ENCODE measurements at regions not wholly inside any gene's neighbourhood (a gene's known extent, or its start where the extent isn't known, plus 50 kb on each side); places are given as distances from the start of the nearest gene placed in this dataset.

DNA sequence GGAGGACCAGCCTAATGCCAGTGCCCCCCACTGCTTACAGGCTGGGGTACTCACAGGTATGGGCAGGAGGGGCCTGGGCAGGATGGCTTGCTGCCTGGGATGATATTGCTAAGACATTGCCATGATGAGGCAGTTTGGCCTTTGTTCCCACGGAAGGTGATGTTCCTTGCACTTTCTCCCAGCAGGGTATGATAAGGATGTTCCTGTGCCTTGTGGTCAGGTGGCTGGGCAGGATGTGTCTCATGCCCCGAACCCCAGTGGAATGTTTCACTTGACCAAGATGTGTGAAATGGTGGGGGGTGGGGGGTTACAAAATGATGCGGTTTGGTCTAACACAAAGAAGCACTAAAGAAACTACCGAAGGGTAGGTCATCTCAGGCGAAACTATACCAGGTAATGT, 337.8 kb upstream of the ZFHX3 start:
- no peak for DNase-seq

DNA sequence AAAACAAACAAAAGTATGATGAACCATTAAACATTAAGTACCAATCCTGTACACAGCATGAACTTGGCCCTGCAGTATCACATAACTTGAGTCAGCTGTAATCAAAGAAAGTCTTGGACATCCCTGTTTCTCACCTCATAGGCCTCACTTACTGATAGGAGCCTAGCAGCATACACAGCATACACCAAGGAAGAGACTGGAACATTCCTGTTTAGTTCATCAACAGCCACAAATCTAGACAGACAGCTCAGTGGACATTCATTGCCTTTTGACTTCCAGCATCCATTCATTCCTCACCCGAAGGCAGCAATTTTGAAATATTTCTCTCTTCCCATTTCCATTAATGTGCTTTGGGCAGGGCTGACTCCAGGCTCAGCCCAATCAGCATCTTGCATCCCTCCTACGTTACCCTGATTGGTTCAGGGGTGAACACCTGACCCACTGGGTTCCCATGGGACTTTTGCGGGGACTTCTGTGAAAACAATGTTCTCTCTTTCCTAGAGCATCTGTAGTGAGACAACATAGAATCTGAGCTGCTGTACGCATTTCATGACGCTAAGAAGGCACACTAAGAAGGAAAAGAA, 336.7 kb upstream of the ZFHX3 start:
- DNase-seq: no peak

DNA sequence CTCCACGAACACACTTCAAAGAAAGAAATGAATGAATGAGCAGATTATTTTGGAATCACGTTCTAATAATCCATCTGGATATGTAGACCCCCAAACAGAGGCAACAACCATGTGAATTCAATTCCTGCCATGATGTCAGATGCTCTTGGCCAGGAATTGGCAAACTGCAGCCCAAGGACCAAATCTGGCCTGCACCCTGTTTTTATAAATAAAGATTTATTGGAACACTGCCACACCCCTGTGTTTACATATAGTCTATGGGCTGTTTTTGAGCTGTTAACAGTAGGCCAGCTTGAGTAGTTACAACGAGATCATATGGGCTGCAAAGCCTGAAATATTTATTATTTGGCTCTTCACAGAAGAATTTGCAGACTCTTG, 336.0 kb upstream of the ZFHX3 start:
- no peak for DNase-seq

DNA sequence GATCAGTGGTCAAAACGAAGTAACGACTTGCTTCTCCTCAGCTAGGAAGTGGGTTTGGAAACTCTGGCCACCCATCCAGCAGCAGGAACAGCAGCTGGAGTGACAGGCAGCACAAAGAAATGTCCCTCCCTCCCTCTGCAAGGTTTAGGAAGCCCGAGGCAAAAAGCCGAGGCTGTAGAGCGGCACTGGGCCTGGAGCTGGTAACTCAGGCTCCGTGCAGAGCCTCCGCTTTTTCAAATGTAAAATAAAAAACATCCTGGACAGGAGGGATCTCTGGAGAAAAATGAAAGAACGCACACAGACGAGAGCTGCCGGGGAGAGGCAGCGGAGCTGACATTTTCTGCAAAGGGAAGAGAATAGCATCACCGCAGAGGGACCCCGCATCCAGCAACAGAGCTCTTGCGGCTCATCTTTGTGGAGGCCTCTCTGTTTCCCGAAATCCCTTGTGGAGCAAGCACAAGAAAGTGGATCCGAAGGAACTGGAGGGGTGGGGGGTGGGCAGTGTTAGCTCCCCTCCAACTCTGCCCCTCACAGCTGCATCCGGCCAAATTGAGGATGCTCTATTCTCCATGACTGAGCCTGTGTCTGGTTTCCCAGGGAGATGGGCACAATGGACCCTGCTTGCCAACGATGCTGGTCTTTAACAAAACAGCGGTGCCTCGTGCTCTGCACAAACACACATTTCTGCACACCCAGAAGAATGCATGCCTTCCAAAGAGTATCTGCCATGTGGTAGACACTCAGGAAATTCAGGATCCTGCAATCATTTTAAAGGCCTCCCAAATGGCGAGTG, 335.5 kb upstream of the ZFHX3 start:
- DNase-seq: no peak

DNA sequence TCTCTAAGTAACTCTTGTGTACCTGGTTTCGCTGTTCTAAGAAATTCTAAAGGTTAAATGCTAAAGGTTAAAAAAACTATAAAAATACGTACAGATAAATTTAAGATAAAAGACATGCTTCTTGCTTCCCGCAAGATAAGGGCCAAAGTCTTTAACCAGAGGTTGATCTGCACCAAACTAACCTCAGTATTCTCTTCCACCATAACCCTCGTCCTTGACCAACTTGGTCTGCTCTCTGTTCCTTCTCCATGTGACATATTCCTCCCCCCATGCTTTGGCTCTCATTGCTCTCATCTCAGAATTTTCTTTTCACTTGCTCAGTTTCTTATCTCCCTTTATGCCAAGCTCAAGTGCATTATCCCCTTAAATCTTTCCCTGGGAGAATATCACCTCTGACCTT, 330.5 kb upstream of the ZFHX3 start:
- DNase-seq: no peak

DNA sequence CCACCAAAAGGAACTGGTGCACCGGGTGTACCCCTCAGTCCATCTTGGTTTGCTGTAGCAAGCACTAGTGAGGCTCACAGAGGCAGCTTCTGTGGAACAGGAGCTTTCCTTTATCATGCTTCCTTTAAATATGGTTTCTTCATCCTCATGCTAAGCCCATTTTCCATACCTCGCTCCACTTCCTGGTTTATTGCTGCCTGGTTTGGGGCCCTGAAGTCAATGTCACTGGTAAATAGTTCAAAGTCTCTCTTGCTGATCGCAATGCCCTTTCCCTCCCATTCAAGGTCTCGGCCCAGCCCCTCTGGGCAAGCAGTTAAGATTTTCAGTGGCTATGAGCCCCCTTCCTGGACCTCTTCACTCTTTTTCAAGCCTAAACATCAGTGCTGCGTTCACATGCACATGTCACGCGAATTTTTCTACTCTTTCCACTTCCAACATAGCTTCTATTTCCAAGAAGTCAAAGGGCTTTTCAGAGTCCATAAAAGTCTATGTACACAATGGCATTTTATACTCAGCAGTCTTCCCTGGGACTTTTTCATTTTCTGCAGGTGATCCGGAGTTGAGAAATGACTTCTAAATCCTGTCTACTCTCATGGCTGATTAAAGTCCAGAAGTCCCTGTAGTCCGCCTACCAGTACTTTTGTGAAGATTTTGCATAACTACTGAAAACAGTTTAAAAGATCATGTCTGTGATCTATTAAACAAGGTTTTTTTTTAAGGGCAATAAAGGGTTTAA, 323.8 kb upstream of the ZFHX3 start:
- no peak for DNase-seq

DNA sequence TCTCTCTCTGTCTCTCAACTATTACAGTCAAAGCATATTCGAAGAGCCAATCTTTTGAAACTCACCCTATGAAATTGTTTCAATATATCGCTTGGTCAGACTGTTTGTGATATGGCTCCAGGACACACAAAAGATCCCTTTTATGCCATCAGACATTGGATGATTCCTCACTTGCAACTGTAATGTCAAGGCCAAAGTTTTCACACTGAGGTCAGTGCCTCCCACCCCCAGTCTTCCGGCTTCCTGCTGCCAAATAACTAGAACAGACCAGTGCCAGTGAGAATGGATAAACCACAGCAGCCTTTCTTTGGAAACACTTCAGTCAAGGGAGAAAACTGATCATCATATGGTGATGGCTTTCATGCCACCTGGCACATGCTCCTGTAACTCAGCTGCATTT, 321.9 kb upstream of the ZFHX3 start:
- no peak for DNase-seq

DNA sequence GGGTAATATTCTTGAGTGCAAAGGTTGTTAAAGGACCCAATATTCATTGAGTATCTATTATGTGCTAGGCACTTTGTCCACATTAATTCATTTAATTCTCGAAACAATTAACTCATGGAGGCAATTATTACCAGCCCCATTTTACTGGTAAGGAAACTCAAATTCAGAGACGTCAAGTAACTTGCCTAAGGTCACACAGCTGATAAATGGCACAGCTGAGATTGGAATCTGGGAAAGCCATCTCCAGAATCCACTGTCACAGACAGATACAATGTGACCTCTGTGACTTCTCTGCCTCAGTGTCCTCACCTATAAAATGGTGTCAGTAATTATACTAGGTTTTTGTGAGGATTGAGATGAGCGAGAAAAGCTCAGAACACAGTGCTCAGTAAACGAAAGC, 320.8 kb upstream of the ZFHX3 start:
- no peak for DNase-seq

DNA sequence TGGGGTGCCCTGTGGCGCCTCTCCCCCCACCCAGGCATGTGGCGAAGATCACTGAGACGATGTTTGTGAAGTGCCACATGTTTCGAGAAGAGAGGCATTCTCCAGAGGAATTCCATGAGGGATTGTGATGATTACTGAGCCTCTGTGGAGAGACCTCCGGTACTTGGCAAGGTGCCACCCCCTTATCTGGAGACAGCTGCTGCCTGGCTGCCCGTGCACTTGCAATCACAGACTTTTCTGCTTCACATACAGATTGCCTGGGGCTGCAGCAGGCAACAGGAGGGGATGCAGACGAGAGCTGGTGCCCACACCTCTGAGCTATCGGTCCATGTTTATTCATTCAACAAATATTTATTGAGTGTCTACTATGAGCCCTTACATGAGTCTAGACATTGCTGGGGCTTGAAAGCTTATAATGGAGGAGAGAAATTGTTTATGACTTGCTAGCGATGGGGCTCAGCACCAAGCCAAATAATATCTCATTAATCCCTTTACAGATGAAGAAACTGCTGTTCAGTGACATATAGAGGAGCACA, 317.2 kb upstream of the ZFHX3 start:
- peak; percentile 65 to 66 for DNase-seq

DNA sequence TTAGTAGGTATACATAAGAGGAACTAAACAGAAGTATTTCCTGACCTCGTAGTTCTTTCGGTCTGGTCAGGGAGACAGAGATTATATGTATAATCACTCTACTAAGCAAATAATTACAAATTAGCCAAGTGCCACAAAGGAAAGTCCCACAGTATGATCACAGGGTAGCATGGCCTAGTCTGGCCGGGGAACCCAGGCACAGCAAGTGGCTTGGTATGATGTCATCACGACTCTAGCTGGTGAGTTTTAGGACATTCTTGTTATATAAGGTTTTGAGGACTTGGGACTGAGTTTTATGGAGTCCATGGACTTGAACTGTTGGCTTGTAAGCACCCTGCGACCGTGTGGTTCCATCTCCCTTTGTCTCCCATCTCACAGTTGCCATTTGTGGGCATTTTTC, 316.5 kb upstream of the ZFHX3 start:
- DNase-seq: no peak

DNA sequence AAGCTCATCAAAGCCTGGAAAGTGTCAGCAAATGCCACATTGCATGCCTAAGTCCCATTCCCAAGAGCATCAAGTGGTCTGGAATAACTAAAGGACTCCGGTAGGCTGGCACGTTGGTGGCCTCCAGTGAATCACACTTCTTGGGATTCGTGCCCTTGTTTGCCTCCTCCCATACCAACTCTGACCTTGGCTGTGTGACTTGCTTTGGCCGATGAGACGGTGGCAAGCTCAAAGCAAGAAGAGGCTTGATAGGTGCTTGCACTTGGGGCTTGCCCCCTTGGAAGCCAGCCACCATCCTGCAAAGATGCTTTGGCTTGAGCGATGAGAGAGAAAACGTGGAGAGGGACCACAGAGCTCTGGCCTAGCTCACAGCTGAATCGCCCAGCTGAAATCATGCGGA, 313.1 kb upstream of the ZFHX3 start:
- DNase-seq: no peak

DNA sequence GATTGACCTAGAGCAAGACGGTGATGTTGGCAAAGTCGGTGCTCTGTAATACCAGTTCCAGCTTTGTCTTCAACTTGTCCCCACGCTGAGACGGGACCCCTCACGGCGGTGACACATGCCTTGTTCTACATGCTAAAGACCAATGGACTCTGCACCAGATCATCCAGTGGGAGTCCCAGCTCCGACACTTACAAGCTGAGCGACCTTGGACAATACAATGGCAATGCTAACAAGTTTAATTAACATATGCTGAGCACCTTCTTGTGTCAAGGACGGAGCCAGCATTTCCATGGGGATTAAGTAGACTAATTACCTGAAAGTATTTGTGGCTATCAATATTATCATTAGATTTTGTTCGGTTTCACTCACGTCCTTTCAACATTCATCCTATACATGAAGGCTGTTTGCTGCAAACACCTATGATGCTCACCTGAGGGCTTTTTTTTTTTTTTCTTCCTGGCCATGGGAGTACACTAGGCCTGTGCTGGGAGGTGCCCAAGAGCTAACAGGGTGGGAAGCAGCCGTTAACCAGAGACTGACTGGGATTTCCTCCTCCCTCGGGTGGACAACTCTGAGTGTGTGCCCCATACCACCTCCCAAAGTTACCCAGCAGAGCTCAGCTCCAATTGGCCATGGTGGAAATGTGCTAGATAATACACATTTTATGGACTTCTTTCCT, 308.6 kb upstream of the ZFHX3 start:
- DNase-seq: no peak

DNA sequence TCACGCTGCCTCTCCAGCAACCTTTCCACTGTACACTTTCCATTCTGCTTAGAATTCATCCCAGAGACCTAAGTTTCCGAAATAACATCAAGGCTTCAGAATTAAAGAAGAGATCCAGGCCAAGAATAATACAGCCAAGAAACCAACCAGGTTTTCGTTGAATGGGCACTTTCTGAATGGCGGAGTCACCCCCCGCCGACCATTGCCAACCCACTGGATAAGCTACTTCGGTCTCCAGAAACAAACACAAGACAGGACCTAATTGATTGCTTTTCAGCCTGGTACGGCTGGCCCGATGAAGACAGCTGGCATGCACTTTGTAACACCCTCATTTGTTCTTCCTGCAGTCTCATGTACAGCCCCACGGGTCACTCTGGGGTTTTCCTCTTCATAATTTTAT, 308.1 kb upstream of the ZFHX3 start:
- DNase-seq: no peak

DNA sequence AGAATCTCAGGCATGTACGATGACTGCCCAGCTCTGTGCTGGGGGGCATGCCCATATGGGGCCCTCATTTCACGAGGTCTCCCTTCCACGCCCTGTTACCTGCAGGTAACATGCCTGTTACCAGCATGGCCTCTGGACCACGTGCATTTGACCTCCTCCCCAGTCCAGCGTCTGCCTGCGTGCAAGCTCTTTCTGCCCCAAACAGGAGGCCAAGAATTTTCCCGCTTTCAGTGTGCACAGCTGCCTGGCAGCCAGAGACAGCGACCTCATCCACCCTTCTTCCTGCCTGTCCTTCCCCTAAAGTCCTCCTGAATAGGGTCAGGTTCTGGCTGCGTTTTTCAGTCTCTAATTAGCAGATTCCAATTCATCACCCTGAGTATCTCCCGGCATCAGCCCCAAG, 306.5 kb upstream of the ZFHX3 start:
- no peak for DNase-seq

DNA sequence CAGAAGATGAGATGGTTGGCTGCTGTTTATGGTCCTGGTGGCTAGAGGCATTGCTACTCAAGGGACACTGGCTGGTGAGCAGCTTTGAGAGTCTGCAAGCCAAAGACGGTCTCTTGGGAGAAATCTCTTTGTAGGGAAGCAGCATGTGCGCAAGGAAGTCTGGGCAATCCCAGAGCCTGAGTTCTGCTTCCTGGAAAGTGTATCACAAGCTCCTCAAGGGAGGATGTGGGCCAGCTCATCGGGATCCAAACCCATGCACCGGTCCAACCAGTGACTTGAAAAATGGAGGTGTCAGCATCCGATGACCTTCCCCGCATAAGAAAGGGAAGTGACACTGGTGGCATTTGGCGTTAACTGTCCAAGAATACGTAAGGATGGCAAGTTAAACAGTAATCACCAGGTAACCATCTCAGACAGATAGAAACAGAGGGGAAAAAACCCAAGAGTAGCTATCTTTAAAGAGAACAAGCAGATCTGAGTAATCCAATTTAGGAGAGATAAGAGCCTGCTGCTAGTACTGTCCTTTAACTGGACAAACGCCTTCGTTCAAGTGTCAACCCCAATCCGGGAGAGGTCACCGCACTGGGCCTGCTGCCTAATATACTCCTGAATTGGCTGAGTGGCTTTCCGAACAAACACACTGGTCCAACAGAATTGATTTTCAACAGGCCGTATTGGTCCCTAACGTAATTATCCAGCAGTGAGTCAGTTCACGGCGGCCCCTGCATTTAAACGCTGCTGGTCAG, 303.0 kb upstream of the ZFHX3 start:
- DNase-seq: no peak

DNA sequence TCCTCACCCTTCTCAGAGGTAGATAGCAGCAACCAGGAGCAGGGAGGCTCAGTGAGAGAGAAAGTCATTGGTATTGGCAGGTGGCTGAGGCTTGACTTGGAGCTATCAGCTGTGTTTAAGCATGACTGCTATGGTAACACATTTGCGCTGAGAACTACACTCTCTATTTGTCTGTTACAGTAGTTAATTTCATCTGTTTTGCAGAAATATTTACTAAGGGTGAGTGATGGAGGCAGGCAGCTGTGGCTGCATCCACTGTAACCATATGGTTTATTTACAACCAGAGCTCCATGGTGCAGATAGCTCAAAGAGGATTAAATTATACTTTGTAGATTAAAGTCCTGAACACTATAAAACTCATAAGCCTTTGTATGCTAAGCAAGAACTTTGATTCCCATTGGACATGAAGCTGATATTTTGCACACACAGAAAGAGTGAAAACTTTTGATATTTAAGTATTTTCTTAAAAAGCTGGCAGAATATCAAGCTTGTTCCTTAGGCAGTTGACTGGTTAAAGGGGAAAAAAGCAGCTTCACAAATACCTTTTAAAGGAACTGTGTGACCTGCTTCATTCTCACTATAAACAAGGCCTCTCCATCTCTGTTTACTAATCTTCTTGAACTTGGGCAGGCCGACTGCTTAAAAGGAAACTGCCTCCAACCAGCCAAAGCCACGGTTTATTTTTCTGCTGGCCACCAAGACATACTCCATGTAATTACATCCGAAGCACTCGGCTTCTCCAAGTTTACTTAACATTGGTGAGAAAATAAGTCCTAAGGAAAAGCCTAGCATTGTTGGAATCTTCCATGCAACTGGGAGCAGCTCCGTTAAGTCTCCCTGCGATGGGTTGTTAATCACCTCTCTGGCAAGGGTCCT, 299.8 kb upstream of the ZFHX3 start:
- DNase-seq: no peak

DNA sequence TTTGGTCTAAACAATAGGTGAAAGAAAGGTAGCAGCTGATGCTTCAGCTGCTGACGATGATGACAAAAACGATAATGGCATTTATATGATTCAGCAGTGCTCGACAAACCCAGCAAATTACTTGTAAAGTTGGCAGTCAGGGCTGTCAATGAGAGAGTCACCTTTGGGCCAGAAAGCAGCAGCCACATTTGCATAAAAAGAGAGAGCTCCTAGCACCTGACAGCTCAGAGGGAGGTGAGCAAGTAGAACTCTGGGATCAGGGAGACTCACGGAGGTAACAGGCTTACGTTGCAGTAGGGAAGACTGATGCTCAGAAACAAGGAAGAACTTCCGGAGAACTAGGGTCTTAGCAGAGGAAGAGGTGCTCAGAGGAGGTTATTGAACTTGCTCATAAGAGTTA, 291.9 kb upstream of the ZFHX3 start:
- DNase-seq: no peak

DNA sequence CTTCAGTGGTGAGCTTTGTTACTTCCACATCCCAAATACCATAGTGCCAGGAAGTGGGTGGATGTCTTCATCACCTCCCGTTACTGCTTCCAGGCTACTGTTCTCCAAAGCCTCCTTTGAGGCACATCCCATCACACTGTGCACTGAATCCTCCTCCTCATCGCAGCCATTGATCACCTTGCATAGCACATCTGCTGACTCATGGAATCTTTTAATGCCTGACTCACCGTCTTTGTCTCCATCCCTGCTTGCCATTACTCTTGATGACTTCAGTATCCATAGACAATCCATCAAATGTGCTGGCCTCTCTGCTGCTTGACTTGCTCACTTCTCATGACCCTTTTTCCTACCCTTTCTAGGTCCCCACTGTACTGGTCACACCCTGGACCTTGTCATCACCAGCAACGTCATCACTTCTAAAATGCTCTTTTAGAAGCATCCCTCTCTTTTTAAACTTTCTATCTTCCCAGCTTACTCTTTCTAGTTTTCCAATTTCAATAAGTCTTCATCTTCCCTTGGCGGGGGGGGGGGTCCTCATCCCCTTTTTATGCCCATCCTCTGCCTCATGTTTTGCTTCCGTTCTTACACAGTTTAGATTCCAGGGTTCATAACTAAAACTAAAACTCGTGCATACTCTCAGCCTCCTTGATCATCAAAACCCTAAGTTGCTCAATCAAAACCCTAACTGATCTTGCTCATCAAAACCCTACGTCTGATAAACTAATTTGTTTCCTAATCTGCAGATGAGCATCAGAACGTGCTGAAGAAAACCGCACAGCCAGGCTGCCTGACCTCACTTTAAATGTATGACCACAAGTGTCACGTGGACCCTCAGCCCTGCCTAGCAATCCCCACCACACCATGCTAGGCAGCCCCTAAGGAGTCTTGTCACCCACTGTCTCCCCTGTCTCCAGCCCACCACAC, 289.7 kb upstream of the ZFHX3 start:
- DNase-seq: no peak

DNA sequence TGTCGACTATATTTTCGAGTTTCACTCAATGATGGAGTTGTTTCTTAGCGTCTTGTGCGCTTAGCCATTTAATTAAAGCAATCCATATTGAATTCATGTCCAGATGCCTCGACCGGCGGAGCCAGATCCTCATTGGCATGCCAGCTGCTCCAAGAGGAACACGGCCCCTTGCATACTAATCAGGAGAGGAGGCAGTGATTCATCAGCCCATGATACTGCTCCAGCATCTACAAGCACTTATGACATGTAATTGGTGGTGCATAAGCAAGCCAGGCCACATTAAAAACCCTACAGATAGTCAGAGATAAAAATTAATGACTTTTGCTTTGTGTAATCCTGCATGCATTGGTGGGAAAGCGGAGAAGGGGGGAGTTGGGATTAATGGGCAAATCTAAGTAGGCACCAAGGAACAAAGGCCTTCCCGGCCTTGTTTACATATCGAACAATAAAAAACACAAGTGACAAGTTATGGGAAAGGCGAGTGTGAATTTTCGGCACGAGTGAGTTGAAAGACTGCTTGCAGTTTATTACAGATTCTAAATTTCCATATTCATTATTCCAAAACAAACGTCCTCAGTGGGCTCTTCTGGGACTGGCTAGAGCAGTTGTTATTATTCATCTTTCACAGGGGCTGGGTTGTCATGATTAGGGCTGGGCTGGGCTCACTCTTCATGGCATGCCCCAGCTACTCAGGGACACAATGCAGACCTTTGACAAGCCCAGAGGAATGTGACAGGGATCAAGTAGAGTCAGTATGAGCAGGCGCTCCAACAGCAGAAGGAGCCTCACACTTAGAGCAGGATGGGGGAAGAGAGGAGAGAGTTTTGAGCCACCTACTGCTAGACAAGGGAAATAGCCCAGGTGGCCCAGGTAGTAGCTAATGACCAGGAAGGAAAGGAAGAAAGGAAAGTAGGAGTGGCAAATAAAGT, 281.7 kb upstream of the ZFHX3 start:
- DNase-seq: peak; percentile 10 to 35
